Cardiac muscle cell (in vitro differentiated cells and primary cell): ENCODE measurements at regions not wholly inside any gene's neighbourhood (a gene's known extent, or its start where the extent isn't known, plus 50 kb on each side); places are given as distances from the start of the nearest gene placed in this dataset.

Experiments
- DNase-seq, 2 donors: peaks; one replicate each; pipeline versions ENCODE4 v3.0.0 to v3.0.0-alpha.2; 2010 to 2017; ENCODE audit warnings: low read depth in 1 of 2, low spot score in 1 of 2
- H3K27ac ChIP-seq: fragments of 200-600 bp; sonication (generic); 2 replicates; pipeline ENCODE4 v1.5.1; 2016
- H3K27me3 ChIP-seq: fragments of 200-600 bp; sonication (generic); 2 replicates; pipeline ENCODE4 v1.6.0; 2016; ENCODE audit warnings: control low read depth
- H3K36me3 ChIP-seq: fragments of 200-600 bp; sonication (generic); 2 replicates; pipeline ENCODE4 v1.5.1; 2016; ENCODE audit warnings: control low read depth
- H3K4me1 ChIP-seq: fragments of 200-600 bp; sonication (generic); 2 replicates; pipeline ENCODE4 v1.8.1; 2017; ENCODE audit warnings: low read depth, mild to moderate bottlenecking, mixed run types
- H3K4me3 ChIP-seq: fragments of 200-600 bp; sonication (generic); 2 replicates; pipeline ENCODE4 v1.5.1; 2016; ENCODE audit warnings: mild to moderate bottlenecking
- H3K9me3 ChIP-seq: fragments of 200-600 bp; sonication (generic); 2 replicates; pipeline ENCODE4 v1.5.1; 2017; ENCODE audit warnings: low read depth, mild to moderate bottlenecking, control low read depth
- CTCF ChIP-seq: IDR thresholded peaks from 2 replicates; pipeline ENCODE4 v1.5.1; 2012; ENCODE audit warnings: low read depth, mild to moderate bottlenecking, low read length

- Histone ChIP-seq H3K36me3 (no peaks in the 10 kb centered on the region), H3K27me3 (peaks cover under 1% of the 10 kb centered on the region), H3K4me3 (no peak overlapping the region), H3K9me3 (no peaks in the 10 kb centered on the region), H3K4me1 (peaks cover 14% of the 10 kb centered on the region), H3K27ac (no peak overlapping the region)
- no peak for DNase-seq
- TF ChIP-seq CTCF: no peak
Observed at GRCh38 chr15:70490838-70491155, 272.6 kb downstream of the UACA start.

- Histone ChIP-seq H3K27me3 (peaks cover 3% of the 10 kb centered on the region), H3K27ac (no peak overlapping the region), H3K4me3 (no peak overlapping the region), H3K36me3 (no peaks in the 10 kb centered on the region), H3K9me3 (no peaks in the 10 kb centered on the region), H3K4me1 (peaks cover 9% of the 10 kb centered on the region)
- DNase-seq: no peak
- TF ChIP-seq CTCF: no peak
Observed at GRCh38 chr15:70490148-70490837, 273.1 kb downstream of the UACA start.

- Histone ChIP-seq H3K27me3 (peaks cover 3% of the 10 kb centered on the region), H3K36me3 (no peaks in the 10 kb centered on the region), H3K27ac (no peak overlapping the region), H3K4me1 (no peaks in the 10 kb centered on the region), H3K9me3 (no peaks in the 10 kb centered on the region), H3K4me3 (no peak overlapping the region)
- no peak for TF ChIP-seq CTCF
- DNase-seq: no peak
Observed at GRCh38 chr15:70488941-70489848, 274.2 kb downstream of the UACA start.

GRCh38 chr15:70488002-70488605 is 275.3 kb downstream of the UACA start:
- H3K4me1 ChIP-seq: no peaks in the 10 kb centered on the region
- H3K4me3 ChIP-seq: no peak overlapping the region
- TF ChIP-seq CTCF: peak; percentile 96
- H3K27ac ChIP-seq: no peak overlapping the region
- H3K36me3 ChIP-seq: no peaks in the 10 kb centered on the region
- DNase-seq: peak; percentile 64 to 85
- H3K9me3 ChIP-seq: no peaks in the 10 kb centered on the region
- H3K27me3 ChIP-seq: peaks cover 3% of the 10 kb centered on the region

- no peaks in the 10 kb centered on the region for H3K9me3 ChIP-seq
- no peak for DNase-seq
- no peak overlapping the region for H3K4me3 ChIP-seq
- no peaks in the 10 kb centered on the region for H3K36me3 ChIP-seq
- no peaks in the 10 kb centered on the region for H3K4me1 ChIP-seq
- TF ChIP-seq CTCF: no peak
- H3K27me3 ChIP-seq: peaks cover 3% of the 10 kb centered on the region
- no peak overlapping the region for H3K27ac ChIP-seq
Observed at GRCh38 chr15:70487387-70487740, 276.0 kb downstream of the UACA start.
